Fibroblast of lung (primary cell): ENCODE measurements at regions not wholly inside any gene's neighbourhood (a gene's known extent, or its start where the extent isn't known, plus 50 kb on each side); places are given as distances from the start of the nearest gene placed in this dataset.

Experiments used
- CTCF ChIP-seq, 2 donors: IDR thresholded peaks in 1 of 2; conservative IDR thresholded peaks in 1 of 2; 1 replicate in 1 of 2; 2 replicates in 1 of 2; pipeline ENCODE4 v1.5.1; 2011 to 2012; ENCODE audit warnings: low read length in 2 of 2, control low read depth in 1 of 2, inconsistent platforms in 1 of 2, low read depth in 1 of 2, mild to moderate bottlenecking in 1 of 2
- EZH2 ChIP-seq: IDR thresholded peaks from 2 replicates; pipeline ENCODE4 v1.5.1; 2012; ENCODE audit warnings: low read length, control low read depth, mild to moderate bottlenecking; ENCODE audit errors: missing control alignments

GRCh38 chr22:26897384-26897783 lies 240.0 kb downstream of the MIAT start:
- TF ChIP-seq CTCF (conservative IDR thresholded peaks at IDR 0.05 in 1 of 2, IDR thresholded peaks at IDR 0.05 in 1 of 2; ENCODE audit: low read depth in 1 of 2, low read length in 2 of 2) (no peak), EZH2 (no peak)
